Nephron (organoid): ENCODE measurements at regions not wholly inside any gene's neighbourhood (a gene's known extent, or its start where the extent isn't known, plus 50 kb on each side); places are given as distances from the start of the nearest gene placed in this dataset.
A peak's percentile ranks its signal among the peaks of the same experiment; 100 is the strongest.

Source experiments
- H3K27ac Mint-ChIP-seq, 3 experiments: 2 replicates each; pipeline ENCODE4 v1.8.0; 2020; ENCODE audit warnings: mixed read lengths in 3 of 3, mild to moderate bottlenecking in 2 of 3, moderate library complexity in 1 of 3
- H3K27me3 Mint-ChIP-seq: 2 replicates; pipeline ENCODE4 v1.8.0; 2021; ENCODE audit warnings: low read depth, mild to moderate bottlenecking, moderate library complexity, mixed read lengths
- H3K36me3 Mint-ChIP-seq: 2 replicates; pipeline ENCODE4 v1.8.0; 2020; ENCODE audit warnings: low read depth, mixed read lengths
- H3K4me1 Mint-ChIP-seq: 2 replicates; pipeline ENCODE4 v1.8.0; 2020; ENCODE audit warnings: mixed read lengths
- H3K4me3 Mint-ChIP-seq, 3 experiments: 2 replicates each; pipeline ENCODE4 v1.8.0; 2020; ENCODE audit warnings: mild to moderate bottlenecking in 3 of 3, mixed read lengths in 3 of 3, moderate library complexity in 2 of 3
- H3K9me3 Mint-ChIP-seq: 2 replicates; pipeline ENCODE4 v1.8.0; 2020; ENCODE audit warnings: mixed read lengths
- TF ChIP-seq, protein P1 (sequence below), 3 experiments: fragments of 200-600 bp; sonication (generic); IDR thresholded peaks; one replicate each; pipeline ENCODE4 v1.5.0; 2021; ENCODE audit warnings: antibody characterized with exemption in 3 of 3; ENCODE audit not compliant: unreplicated experiment in 3 of 3

DNA sequence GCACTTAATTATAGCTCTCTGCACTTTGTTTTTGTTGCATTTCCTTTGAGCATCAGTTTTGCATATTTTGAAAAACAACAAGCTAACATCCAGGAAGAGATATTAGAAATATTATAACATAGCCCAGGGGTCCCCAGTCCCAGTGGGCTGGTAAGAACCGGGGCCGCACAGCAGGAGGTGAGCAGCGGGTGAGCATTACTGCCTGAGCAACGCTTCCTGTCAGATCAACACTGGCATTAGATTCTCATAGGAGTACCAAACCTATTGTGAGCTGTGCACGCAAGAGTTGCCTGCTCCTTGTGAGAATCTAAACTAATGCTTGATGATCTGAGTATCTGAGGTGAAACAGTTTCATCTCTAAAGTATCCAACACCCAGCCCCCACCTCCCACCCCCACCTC is 675.9 kb upstream of the ZNF608 start:
- Mint-ChIP-seq H3K27ac (no peak overlapping the region), H3K4me1 (peaks cover 10% of the 10 kb centered on the region), H3K36me3 (peaks cover 4% of the 10 kb centered on the region), H3K27me3 (peaks cover 10% of the 10 kb centered on the region), H3K9me3 (peaks cover 7% of the 10 kb centered on the region), H3K4me3 (no peak overlapping the region)
- TF ChIP-seq, protein P1, sequence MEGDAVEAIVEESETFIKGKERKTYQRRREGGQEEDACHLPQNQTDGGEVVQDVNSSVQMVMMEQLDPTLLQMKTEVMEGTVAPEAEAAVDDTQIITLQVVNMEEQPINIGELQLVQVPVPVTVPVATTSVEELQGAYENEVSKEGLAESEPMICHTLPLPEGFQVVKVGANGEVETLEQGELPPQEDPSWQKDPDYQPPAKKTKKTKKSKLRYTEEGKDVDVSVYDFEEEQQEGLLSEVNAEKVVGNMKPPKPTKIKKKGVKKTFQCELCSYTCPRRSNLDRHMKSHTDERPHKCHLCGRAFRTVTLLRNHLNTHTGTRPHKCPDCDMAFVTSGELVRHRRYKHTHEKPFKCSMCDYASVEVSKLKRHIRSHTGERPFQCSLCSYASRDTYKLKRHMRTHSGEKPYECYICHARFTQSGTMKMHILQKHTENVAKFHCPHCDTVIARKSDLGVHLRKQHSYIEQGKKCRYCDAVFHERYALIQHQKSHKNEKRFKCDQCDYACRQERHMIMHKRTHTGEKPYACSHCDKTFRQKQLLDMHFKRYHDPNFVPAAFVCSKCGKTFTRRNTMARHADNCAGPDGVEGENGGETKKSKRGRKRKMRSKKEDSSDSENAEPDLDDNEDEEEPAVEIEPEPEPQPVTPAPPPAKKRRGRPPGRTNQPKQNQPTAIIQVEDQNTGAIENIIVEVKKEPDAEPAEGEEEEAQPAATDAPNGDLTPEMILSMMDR (IDR thresholded peaks at IDR 0.05; ENCODE audit: unreplicated experiment in 3 of 3): no peak

DNA sequence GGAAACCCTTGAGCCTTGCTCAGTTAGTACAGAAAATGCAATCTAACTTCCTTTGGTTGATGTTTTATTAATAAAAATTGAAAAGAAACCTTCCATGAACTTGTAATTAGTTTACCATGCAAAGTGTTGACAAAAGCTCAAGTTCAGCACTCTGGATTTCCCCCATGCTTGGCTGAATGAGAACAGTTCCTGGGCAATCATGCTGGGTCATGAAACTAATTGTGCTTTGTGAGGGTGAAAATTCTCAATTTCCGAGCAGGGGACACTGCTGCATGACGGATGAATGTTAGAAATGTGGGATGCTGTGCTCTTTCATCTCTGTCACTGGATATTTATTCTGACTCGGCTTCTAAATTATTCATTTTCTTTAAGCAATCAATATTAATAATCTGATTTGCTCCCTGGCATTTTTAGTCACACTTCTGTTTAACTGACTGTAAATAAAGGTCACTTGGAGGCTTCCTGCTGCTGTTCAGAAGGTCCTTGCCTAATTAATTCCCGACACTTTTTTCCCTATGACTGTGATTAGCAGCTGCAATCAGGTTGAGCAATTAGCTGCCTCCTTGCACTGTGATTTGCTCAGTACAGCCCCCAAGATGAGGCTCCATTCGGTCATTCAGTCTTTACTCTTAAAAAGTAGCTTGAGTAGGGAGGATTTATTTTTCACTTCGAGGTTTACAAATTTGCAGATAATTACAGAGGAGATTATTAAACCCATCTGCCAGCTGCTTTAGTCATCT is 678.1 kb upstream of the ZNF608 start:
- H3K27me3 Mint-ChIP-seq: peaks cover 7% of the 10 kb centered on the region
- peak overlapping the region in 1 of 3 experiments; percentile 22 for H3K27ac Mint-ChIP-seq
- no peak overlapping the region for H3K4me3 Mint-ChIP-seq
- H3K4me1 Mint-ChIP-seq: peaks cover 10% of the 10 kb centered on the region
- H3K9me3 Mint-ChIP-seq: peaks cover 23% of the 10 kb centered on the region
- H3K36me3 Mint-ChIP-seq: peaks cover 11% of the 10 kb centered on the region
- TF ChIP-seq, protein P1 (IDR thresholded peaks at IDR 0.05; ENCODE audit: unreplicated experiment in 3 of 3): no peak

- no peak overlapping the region for H3K4me3 Mint-ChIP-seq
- TF ChIP-seq, protein P1 (IDR thresholded peaks at IDR 0.05; ENCODE audit: unreplicated experiment in 3 of 3): no peak
Observed at GRCh38 chr5:125429498-125429897, 683.1 kb upstream of the ZNF608 start.

GRCh38 chr5:125433457-125433856 is 687.0 kb upstream of the ZNF608 start:
- Mint-ChIP-seq H3K4me3 (no peak overlapping the region), H3K27me3 (peaks cover 3% of the 10 kb centered on the region), H3K27ac (no peak overlapping the region), H3K4me1 (no peaks in the 10 kb centered on the region), H3K9me3 (peaks cover 33% of the 10 kb centered on the region), H3K36me3 (peaks cover 11% of the 10 kb centered on the region)
- TF ChIP-seq, protein P1 (IDR thresholded peaks at IDR 0.05; ENCODE audit: unreplicated experiment in 3 of 3): no peak

More at GRCh38 chr5:125429498-125429897, 683.1 kb upstream of the ZNF608 start:
- Mint-ChIP-seq H3K4me1 (peaks cover 3% of the 10 kb centered on the region), H3K36me3 (peaks cover 18% of the 10 kb centered on the region), H3K27me3 (peaks cover 4% of the 10 kb centered on the region), H3K27ac (no peak overlapping the region), H3K9me3 (peaks cover 33% of the 10 kb centered on the region)

DNA sequence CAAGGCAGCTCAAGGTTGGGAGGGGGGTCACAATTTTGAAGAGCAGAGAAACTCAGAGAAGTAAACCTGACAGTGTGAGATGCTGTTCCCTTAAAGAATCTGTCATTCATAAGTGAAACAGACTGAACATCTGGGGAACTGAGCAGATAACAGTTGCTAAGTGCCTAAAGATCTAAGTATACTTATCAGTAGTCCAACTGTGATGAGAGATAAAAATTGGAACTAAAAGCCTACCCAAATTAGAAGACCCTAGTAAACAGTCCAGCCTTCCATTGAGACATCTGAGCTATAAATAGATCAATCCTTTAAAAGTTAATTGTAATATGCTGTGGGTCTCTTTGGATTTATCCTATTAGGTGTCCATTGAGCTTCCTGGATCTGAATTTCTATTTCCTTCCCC is 692.8 kb upstream of the ZNF608 start:
- TF ChIP-seq, protein P1 (IDR thresholded peaks at IDR 0.05; ENCODE audit: unreplicated experiment in 3 of 3): no peak
- Mint-ChIP-seq H3K27ac (no peak overlapping the region), H3K36me3 (peaks cover 29% of the 10 kb centered on the region), H3K4me3 (no peak overlapping the region), H3K4me1 (no peaks in the 10 kb centered on the region), H3K9me3 (peaks cover 60% of the 10 kb centered on the region), H3K27me3 (peaks cover 3% of the 10 kb centered on the region)

- H3K4me1 Mint-ChIP-seq: no peaks in the 10 kb centered on the region
- peaks cover 35% of the 10 kb centered on the region for H3K36me3 Mint-ChIP-seq
- no peak overlapping the region for H3K4me3 Mint-ChIP-seq
- peaks cover 3% of the 10 kb centered on the region for H3K27me3 Mint-ChIP-seq
- TF ChIP-seq, protein P1 (IDR thresholded peaks at IDR 0.05; ENCODE audit: unreplicated experiment in 3 of 3): no peak
- peaks cover 64% of the 10 kb centered on the region for H3K9me3 Mint-ChIP-seq
- no peak overlapping the region for H3K27ac Mint-ChIP-seq
Observed at GRCh38 chr5:125440905-125441304, 694.5 kb upstream of the ZNF608 start.
